Fibroblast of villous mesenchyme (primary cell): ENCODE measurements at regions not wholly inside any gene's neighbourhood (a gene's known extent, or its start where the extent isn't known, plus 50 kb on each side); places are given as distances from the start of the nearest gene placed in this dataset.

ENCODE experiments used
- DNase-seq: peaks from one replicate; pipeline ENCODE4 v3.0.0-alpha.2; 2010; ENCODE audit warnings: low read depth
- H3K4me3 ChIP-seq: 2 replicates; pipeline ENCODE4 v1.5.1; 2011; ENCODE audit warnings: low read depth, mild to moderate bottlenecking, low read length
- CTCF ChIP-seq: IDR thresholded peaks from 2 replicates; pipeline ENCODE4 v1.5.1; 2012; ENCODE audit warnings: low read depth, mild to moderate bottlenecking, low read length; ENCODE audit not compliant: insufficient read depth

GRCh38 chr2:217638533-217638932, 364.3 kb downstream of the TNS1 start:
- no peak for DNase-seq
- no peak overlapping the region for H3K4me3 ChIP-seq
- no peak for TF ChIP-seq CTCF

GRCh38 chr2:217638031-217638430, 364.8 kb downstream of the TNS1 start:
- no peak for DNase-seq
- no peak for TF ChIP-seq CTCF
- no peak overlapping the region for H3K4me3 ChIP-seq

GRCh38 chr2:217636991-217637561, 365.7 kb downstream of the TNS1 start:
- peak; percentile 63 for DNase-seq
- no peak for TF ChIP-seq CTCF
- no peak overlapping the region for H3K4me3 ChIP-seq

GRCh38 chr2:217636578-217636977, 366.2 kb downstream of the TNS1 start:
- peak; percentile 52 for DNase-seq
- no peak for TF ChIP-seq CTCF
- H3K4me3 ChIP-seq, result no peak overlapping the region

GRCh38 chr2:217634871-217635270, 367.9 kb downstream of the TNS1 start:
- H3K4me3 ChIP-seq, result no peak overlapping the region
- TF ChIP-seq CTCF, result no peak
- DNase-seq, result no peak

GRCh38 chr2:217632043-217632442, 370.8 kb downstream of the TNS1 start:
- no peak for DNase-seq
- TF ChIP-seq CTCF, result no peak
- H3K4me3 ChIP-seq, result no peak overlapping the region

- no peak for DNase-seq
- no peak for TF ChIP-seq CTCF
- H3K4me3 ChIP-seq, result no peak overlapping the region
Measured at GRCh38 chr2:217631115-217631514, 371.7 kb downstream of the TNS1 start.
